ENCODE measurements at regions not wholly inside any gene's neighbourhood (a gene's known extent, or its start where the extent isn't known, plus 50 kb on each side); places are given as distances from the start of the nearest gene placed in this dataset.

DNA sequence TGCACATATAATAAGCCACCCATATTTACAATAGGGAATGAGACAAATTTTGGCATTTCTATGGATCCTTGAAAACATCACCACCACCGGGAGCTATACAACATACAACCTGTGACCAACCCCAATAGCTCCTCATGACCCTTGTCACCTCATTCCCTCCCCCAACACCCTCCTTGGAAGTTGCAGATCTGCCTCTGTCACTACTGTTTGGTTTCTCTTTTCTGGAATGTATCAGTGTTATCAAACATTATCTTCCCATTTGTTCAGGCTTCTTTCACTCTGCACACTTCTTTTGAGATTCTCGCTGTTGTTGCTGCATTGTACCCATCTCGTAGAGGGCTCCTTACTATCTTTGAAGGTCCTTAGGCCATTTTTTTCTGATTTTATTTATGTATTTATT, 75.6 kb downstream of the ZNF280B start:
- Mint-ChIP-seq H3K27me3 (peaks cover 32% of the 10 kb centered on the region), H3K36me3 (ENCODE audit: low read depth) (no peaks in the 10 kb centered on the region), H3K4me3 (no peak overlapping the region), H3K4me1 (no peaks in the 10 kb centered on the region), H3K27ac (no peak overlapping the region), H3K9me3 (no peaks in the 10 kb centered on the region)
- no peak for ATAC-seq (replicated peaks)

DNA sequence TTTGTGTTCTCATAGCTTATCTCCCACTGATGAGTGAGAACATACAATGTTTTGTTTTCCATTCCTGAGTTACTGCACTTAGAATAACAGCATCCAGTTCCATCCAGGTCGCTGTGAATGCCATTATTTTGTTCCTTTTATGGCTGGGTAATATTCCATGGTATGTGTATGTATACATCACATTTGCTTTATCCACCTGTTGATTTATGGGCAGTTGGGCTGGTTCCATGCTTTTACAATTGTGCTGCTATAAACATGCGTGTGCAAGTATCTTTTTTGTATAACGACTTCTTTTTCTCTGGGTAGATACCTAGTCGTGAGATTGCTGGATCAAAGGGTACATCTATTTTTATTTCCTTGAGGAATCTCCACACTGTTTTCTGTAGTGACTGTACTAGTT, 74.8 kb downstream of the ZNF280B start:
- no peaks in the 10 kb centered on the region for H3K9me3 Mint-ChIP-seq
- H3K4me3 Mint-ChIP-seq, result no peak overlapping the region
- ATAC-seq (replicated peaks), result no peak
- no peaks in the 10 kb centered on the region for H3K36me3 Mint-ChIP-seq (ENCODE audit: low read depth)
- H3K4me1 Mint-ChIP-seq, result no peaks in the 10 kb centered on the region
- no peak overlapping the region for H3K27ac Mint-ChIP-seq
- H3K27me3 Mint-ChIP-seq, result peaks cover 34% of the 10 kb centered on the region

All from activated T-helper 17 cell treated with anti-CD3 and anti-CD28 coated beads, Interleukin-2, amount 50 U/mL, for 72 hours (primary cell).